Adipocyte (in vitro differentiated cells): ENCODE measurements at regions not wholly inside any gene's neighbourhood (a gene's known extent, or its start where the extent isn't known, plus 50 kb on each side); places are given as distances from the start of the nearest gene placed in this dataset.

Experiments
- DNase-seq: peaks from one replicate; pipeline ENCODE4 v3.0.0-alpha.2; 2015; ENCODE audit warnings: low read depth
- H3K27me3 ChIP-seq: replicated peaks from 2 replicates; pipeline ENCODE4 v1.7.0; 2013; ENCODE audit warnings: mild to moderate bottlenecking, low read length, moderate library complexity; ENCODE audit not compliant: control insufficient read depth, insufficient read depth
- H3K36me3 ChIP-seq: 2 replicates; pipeline ENCODE4 v1.7.0; 2013; ENCODE audit warnings: low read length, mild to moderate bottlenecking, moderate library complexity; ENCODE audit not compliant: control insufficient read depth, insufficient read depth, severe bottlenecking
- H3K4me1 ChIP-seq: 2 replicates; pipeline ENCODE4 v1.7.0; 2013; ENCODE audit warnings: mild to moderate bottlenecking, low read length, moderate library complexity; ENCODE audit not compliant: control insufficient read depth, insufficient read depth
- H3K4me3 ChIP-seq: 2 replicates; pipeline ENCODE4 v1.7.0; 2013; ENCODE audit warnings: mild to moderate bottlenecking, low read length, moderate library complexity
- H3K9ac ChIP-seq: 2 replicates; pipeline ENCODE4 v1.7.0; 2013; ENCODE audit warnings: mild to moderate bottlenecking, low read length, moderate library complexity
- H3K9me3 ChIP-seq: 2 replicates; pipeline ENCODE4 v1.7.0; 2013; ENCODE audit warnings: mild to moderate bottlenecking, low read length, moderate library complexity; ENCODE audit not compliant: control insufficient read depth

DNA sequence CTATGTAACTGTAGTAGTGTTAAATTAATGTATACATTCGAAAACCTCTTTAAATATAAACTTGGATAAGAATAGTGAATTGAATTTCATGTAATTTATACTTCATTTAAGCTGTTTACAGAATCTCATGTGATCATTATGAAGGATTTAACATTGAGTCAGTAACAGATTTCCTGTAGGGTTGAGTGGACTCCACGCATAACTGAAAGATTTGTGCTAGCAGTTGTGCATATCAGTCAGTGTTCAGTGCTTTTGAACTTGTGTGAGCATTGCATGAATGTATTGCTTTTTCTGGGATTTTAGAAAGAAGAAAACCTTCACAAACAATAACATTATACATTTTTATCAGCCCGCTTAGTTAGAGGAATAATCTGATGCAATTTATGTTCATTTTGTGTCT, 1435.3 kb downstream of the LRFN5 start:
- no peaks in the 10 kb centered on the region for H3K9me3 ChIP-seq
- no peak overlapping the region for H3K9ac ChIP-seq
- H3K4me3 ChIP-seq = no peak overlapping the region
- DNase-seq = no peak
- no peaks in the 10 kb centered on the region for H3K36me3 ChIP-seq
- H3K27me3 ChIP-seq = no peaks in the 10 kb centered on the region
- no peaks in the 10 kb centered on the region for H3K4me1 ChIP-seq

DNA sequence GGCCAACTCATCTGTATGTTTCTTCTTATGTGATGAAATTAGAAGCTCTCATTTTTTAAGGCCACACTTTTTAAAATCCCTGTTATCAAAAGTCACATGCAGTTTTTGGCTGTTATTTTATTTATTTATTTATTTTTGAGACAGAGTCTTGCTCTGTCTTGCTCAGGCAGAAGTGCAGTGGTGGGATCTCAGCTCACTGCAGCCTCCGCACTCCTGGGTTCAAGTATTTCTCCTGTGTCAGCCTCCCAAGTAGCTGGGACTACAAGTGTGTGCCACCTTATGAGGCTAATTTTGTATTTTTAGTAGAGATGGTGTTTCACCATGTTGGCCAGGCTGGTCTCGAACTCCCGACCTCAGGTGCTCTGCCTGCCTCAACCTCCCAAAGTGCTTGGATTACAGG, 1434.5 kb downstream of the LRFN5 start:
- no peak for DNase-seq
- Histone ChIP-seq H3K4me3 (no peak overlapping the region), H3K4me1 (no peaks in the 10 kb centered on the region), H3K36me3 (no peaks in the 10 kb centered on the region), H3K27me3 (no peaks in the 10 kb centered on the region), H3K9ac (no peak overlapping the region), H3K9me3 (no peaks in the 10 kb centered on the region)

GRCh38 chr14:43039881-43040280, 1433.2 kb downstream of the LRFN5 start:
- no peak overlapping the region for H3K9ac ChIP-seq
- no peaks in the 10 kb centered on the region for H3K9me3 ChIP-seq
- no peak overlapping the region for H3K4me3 ChIP-seq
- H3K27me3 ChIP-seq = no peaks in the 10 kb centered on the region
- no peak for DNase-seq
- H3K4me1 ChIP-seq = no peaks in the 10 kb centered on the region
- H3K36me3 ChIP-seq = no peaks in the 10 kb centered on the region

- Histone ChIP-seq H3K27me3 (no peaks in the 10 kb centered on the region), H3K9me3 (no peaks in the 10 kb centered on the region), H3K4me1 (no peaks in the 10 kb centered on the region), H3K4me3 (no peak overlapping the region), H3K9ac (no peak overlapping the region), H3K36me3 (no peaks in the 10 kb centered on the region)
- DNase-seq = no peak
These were observed 1424.9 kb downstream of the LRFN5 start for GRCh38 chr14:43031598-43031997.

DNA sequence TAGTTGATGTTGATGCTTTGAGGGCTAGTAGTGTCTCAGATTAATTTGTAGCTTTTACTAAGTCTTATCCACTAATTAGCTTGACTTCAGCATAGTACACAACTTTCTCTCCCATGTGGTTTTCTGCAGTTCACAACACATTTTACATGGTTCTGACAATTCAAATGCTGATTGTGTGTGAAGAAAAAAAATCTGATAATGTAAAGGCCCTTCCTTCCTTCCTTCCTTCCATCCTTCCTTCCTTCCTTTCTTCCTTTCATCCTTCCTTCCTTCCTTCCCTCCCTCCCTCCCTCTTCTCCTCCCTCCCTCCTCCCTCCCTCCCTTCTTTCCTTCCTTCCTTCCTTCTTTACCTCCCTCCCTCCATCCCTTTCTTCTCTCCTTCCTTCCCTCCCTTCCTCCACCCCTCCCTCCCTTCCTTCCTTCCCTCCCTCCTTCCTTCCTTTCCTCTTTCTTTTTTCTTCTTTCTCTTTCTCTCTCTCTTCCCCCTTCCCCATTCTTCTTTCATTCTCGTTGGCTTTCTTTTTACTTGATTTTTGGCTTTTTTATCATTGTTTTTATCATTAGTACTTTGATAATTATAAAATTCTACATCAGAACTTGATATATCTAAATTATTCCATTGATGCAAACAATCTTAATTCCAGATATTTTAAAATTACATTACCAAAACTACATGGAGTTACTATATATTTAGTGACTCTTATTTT, 1415.6 kb downstream of the LRFN5 start:
- Histone ChIP-seq H3K36me3 (no peaks in the 10 kb centered on the region), H3K4me1 (no peaks in the 10 kb centered on the region), H3K9ac (no peak overlapping the region), H3K4me3 (no peak overlapping the region), H3K9me3 (no peaks in the 10 kb centered on the region), H3K27me3 (no peaks in the 10 kb centered on the region)
- no peak for DNase-seq

- no peak overlapping the region for H3K4me3 ChIP-seq
- H3K27me3 ChIP-seq = no peaks in the 10 kb centered on the region
- H3K36me3 ChIP-seq = no peaks in the 10 kb centered on the region
- no peak for DNase-seq
- no peaks in the 10 kb centered on the region for H3K4me1 ChIP-seq
- H3K9me3 ChIP-seq = no peaks in the 10 kb centered on the region
- no peak overlapping the region for H3K9ac ChIP-seq
These were observed 1413.2 kb downstream of the LRFN5 start for GRCh38 chr14:43019826-43020225.

- Histone ChIP-seq H3K9ac (no peak overlapping the region), H3K27me3 (no peaks in the 10 kb centered on the region), H3K4me3 (no peak overlapping the region), H3K4me1 (no peaks in the 10 kb centered on the region), H3K9me3 (peaks cover 12% of the 10 kb centered on the region), H3K36me3 (no peaks in the 10 kb centered on the region)
- DNase-seq = no peak
These were observed 1407.7 kb downstream of the LRFN5 start for GRCh38 chr14:43014338-43014737.

DNA sequence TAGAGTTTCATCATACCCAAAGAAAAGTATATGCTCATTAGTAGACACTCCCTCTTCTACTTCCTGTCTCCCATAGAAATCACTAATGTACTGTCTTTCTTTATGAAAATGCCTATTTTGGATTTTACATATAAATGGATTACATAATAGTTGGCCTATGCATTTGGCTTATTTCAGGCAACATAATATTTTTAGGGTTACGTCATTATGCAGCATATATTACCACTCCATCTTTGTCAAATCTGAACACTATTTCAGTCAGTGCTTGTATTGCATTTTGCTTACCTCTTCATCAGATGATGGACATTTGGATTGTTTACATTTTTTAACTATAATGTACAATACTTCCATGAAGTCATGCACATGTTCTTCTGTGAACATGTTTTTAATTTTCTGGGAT, 1406.1 kb downstream of the LRFN5 start:
- no peaks in the 10 kb centered on the region for H3K4me1 ChIP-seq
- H3K36me3 ChIP-seq = no peaks in the 10 kb centered on the region
- no peak overlapping the region for H3K4me3 ChIP-seq
- H3K9ac ChIP-seq = no peak overlapping the region
- peaks cover 20% of the 10 kb centered on the region for H3K9me3 ChIP-seq
- H3K27me3 ChIP-seq = no peaks in the 10 kb centered on the region
- no peak for DNase-seq

DNA sequence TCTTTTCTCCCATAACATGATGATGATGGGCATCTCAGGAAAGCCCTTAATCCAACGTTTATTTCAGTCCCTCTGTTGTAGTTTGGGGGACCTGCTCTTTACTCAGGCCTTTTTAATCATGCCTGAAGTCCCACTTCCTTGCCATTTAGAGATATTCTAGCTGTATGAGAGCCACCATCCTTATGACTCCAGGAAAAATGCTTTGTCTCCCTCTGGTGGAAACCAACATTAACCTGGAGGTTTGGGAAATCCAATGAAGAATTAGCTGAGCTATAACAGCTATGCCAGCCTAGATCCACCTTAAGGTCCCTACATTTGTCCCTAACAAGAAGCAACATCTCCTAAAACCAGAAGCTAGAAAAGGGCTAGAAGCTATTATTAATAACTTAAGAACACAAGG, 1399.1 kb downstream of the LRFN5 start:
- peaks cover 47% of the 10 kb centered on the region for H3K9me3 ChIP-seq
- no peak for DNase-seq
- H3K4me1 ChIP-seq = no peaks in the 10 kb centered on the region
- H3K36me3 ChIP-seq = no peaks in the 10 kb centered on the region
- no peak overlapping the region for H3K9ac ChIP-seq
- H3K4me3 ChIP-seq = no peak overlapping the region
- no peaks in the 10 kb centered on the region for H3K27me3 ChIP-seq

DNA sequence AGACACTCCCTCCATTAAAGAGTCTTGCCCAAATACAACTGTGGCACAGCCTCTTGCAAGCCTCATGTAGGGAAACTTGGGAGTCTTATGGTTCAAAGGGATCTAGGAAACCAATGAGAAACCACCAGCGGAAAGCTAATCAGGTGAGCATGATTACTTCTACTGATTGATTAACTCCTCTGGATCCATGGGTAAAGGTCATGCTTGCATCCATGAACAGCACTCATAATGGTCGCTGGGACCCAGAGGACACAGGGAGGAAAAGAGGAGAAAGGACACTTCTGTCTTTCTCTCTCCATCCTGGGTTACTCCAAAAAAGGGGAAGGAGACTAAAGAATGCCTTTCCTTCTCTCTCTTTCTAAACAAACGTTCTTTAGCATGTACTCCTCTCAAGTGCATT, 1397.2 kb downstream of the LRFN5 start:
- H3K27me3 ChIP-seq = no peaks in the 10 kb centered on the region
- H3K4me3 ChIP-seq = no peak overlapping the region
- DNase-seq = no peak
- H3K4me1 ChIP-seq = no peaks in the 10 kb centered on the region
- no peak overlapping the region for H3K9ac ChIP-seq
- H3K9me3 ChIP-seq = peaks cover 43% of the 10 kb centered on the region
- H3K36me3 ChIP-seq = no peaks in the 10 kb centered on the region

GRCh38 chr14:43001731-43002130, 1395.1 kb downstream of the LRFN5 start:
- H3K4me1 ChIP-seq = no peaks in the 10 kb centered on the region
- H3K9ac ChIP-seq = no peak overlapping the region
- H3K36me3 ChIP-seq = no peaks in the 10 kb centered on the region
- no peaks in the 10 kb centered on the region for H3K27me3 ChIP-seq
- no peak overlapping the region for H3K4me3 ChIP-seq
- DNase-seq = no peak
- peaks cover 39% of the 10 kb centered on the region for H3K9me3 ChIP-seq

DNA sequence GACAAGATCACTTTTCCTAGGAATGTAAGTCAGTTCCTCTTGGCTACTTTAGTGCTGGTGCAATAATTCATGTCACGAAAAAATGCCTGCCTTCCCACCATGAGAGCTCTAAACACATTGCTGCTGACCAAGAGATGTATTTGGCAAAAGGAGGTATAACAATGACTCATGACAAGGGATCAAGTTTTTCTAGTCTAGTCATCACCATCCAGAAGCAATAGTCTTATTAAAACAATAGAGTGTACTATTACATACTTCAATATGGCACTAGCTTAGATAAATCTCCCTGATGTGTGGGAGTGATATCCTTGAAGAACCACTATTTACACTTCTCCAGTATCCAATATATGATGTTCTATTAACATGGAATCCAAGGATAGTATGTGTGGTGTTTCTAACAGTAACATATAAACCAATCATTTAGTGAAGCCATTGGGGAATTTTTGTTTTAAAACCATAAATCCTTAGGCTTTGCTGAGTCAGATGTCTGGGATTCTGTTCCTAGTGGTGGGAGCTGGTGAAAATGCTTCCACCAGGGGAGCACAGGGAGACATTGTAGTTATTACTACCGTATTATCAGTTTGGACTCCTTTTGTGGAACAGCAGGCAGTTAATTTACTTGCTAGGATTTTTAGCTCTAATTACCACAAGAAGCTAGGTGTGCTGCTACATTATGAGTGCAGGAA, 1387.5 kb downstream of the LRFN5 start:
- H3K36me3 ChIP-seq = no peaks in the 10 kb centered on the region
- no peak overlapping the region for H3K4me3 ChIP-seq
- H3K9ac ChIP-seq = no peak overlapping the region

More for the DNA sequence above, 1387.5 kb downstream of the LRFN5 start:
- no peaks in the 10 kb centered on the region for H3K9me3 ChIP-seq
- H3K27me3 ChIP-seq = no peaks in the 10 kb centered on the region
- DNase-seq = no peak
- H3K4me1 ChIP-seq = no peaks in the 10 kb centered on the region
